H1 (cell line): ENCODE measurements at regions not wholly inside any gene's neighbourhood (a gene's known extent, or its start where the extent isn't known, plus 50 kb on each side); places are given as distances from the start of the nearest gene placed in this dataset.

Experiments used
- CTCF ChIA-PET: fragments of 300-600 bp; sonication (Branson Sonifier 250); formaldehyde crosslinking; loops from one replicate; lab custom pipeline; 2021; ENCODE audit not compliant: partially characterized antibody; lab: Charles Lee
- POLR2A ChIA-PET: fragments of 300-600 bp; sonication (Branson Sonifier 250); formaldehyde crosslinking; loops from one replicate; lab custom pipeline; 2021; ENCODE audit warnings: inconsistent platforms; ENCODE audit not compliant: partially characterized antibody; lab: Charles Lee
- DNase-seq, 2 experiments: peaks; one replicate each; pipeline versions ENCODE4 v3.0.0 to v3.0.0-alpha.2; 2010 to 2022; ENCODE audit warnings: low spot score in 2 of 2, low read depth in 1 of 2, mixed read lengths in 1 of 2
- FAIRE-seq: peaks from 2 replicates; lab custom pipeline; 2011; peaks lifted over from hg19 to GRCh38; lab: Jason Lieb, UNC
- H2AFZ ChIP-seq: 2 replicates; pipeline ENCODE4 v1.8.1; 2012; ENCODE audit warnings: low read length, inconsistent platforms
- H2AK5ac ChIP-seq: 2 replicates; pipeline ENCODE4 v1.6.1; 2013; ENCODE audit warnings: low read depth, low read length
- H2BK120ac ChIP-seq: replicated peaks from 2 replicates; pipeline ENCODE3; 2013; ENCODE audit warnings: low read depth, low read length, inconsistent platforms
- H2BK12ac ChIP-seq: 2 replicates; pipeline ENCODE4 v1.6.1; 2013; ENCODE audit warnings: low read depth, low read length
- H2BK15ac ChIP-seq: 2 replicates; pipeline ENCODE4 v1.6.1; 2013; ENCODE audit warnings: low read length
- H2BK20ac ChIP-seq: 2 replicates; pipeline ENCODE4 v1.6.1; 2013; ENCODE audit warnings: low read length
- H2BK5ac ChIP-seq: 2 replicates; pipeline ENCODE4 v1.6.1; 2013; ENCODE audit warnings: low read depth, low read length
- H3K14ac ChIP-seq: 2 replicates; pipeline ENCODE4 v1.6.1; 2013; ENCODE audit warnings: inconsistent platforms; ENCODE audit not compliant: insufficient read length
- H3K18ac ChIP-seq: 2 replicates; pipeline ENCODE4 v1.6.1; 2013; ENCODE audit warnings: low read length; ENCODE audit errors: extremely low read depth
- H3K23ac ChIP-seq: 2 replicates; pipeline ENCODE4 v1.6.1; 2013; ENCODE audit warnings: inconsistent platforms; ENCODE audit not compliant: insufficient read length
- H3K23me2 ChIP-seq: 2 replicates; pipeline ENCODE4 v1.6.1; 2013; ENCODE audit warnings: low read depth, low read length
- H3K27ac ChIP-seq: 2 replicates; pipeline ENCODE4 v1.6.1; 2011; ENCODE audit warnings: low read depth, low read length, inconsistent platforms
- H3K27me3 ChIP-seq, 4 experiments: replicated peaks in 1 of 4; 1 replicate in 1 of 4; 2 replicates in 3 of 4; pipeline versions ENCODE4 v1.6.1 to v1.8.1; 2011 to 2013; ENCODE audit warnings: low read length in 3 of 4, mild to moderate bottlenecking in 3 of 4, inconsistent platforms in 2 of 4, mixed read lengths in 2 of 4, moderate library complexity in 1 of 4; ENCODE audit not compliant: control insufficient read depth in 3 of 4, insufficient read depth in 3 of 4; ENCODE audit errors: extremely low read depth in 1 of 4
- H3K36me3 ChIP-seq, 4 experiments: 2 replicates each; pipeline versions ENCODE4 v1.6.1 to v1.8.1; 2011 to 2013; ENCODE audit warnings: mild to moderate bottlenecking in 4 of 4, low read length in 3 of 4, moderate library complexity in 2 of 4, control low read depth in 1 of 4, inconsistent platforms in 1 of 4; ENCODE audit not compliant: insufficient read depth in 4 of 4, control insufficient read depth in 2 of 4
- H3K4ac ChIP-seq: replicated peaks from 2 replicates; pipeline ENCODE3; 2013; ENCODE audit warnings: low read length, low read depth, mixed read lengths, inconsistent platforms; ENCODE audit not compliant: insufficient read length
- H3K4me1 ChIP-seq, 4 experiments: replicated peaks in 1 of 4; 1 replicate in 1 of 4; 2 replicates in 3 of 4; pipeline versions ENCODE4 v1.6.1 to v1.8.1; 2011 to 2013; ENCODE audit warnings: low read length in 3 of 4, inconsistent platforms in 2 of 4, mixed read lengths in 1 of 4; ENCODE audit not compliant: insufficient read depth in 4 of 4, control insufficient read depth in 3 of 4
- H3K4me2 ChIP-seq, 2 experiments: 2 replicates each; pipeline versions ENCODE4 v1.6.1 to v1.8.1; 2011 to 2013; ENCODE audit warnings: low read depth in 2 of 2, low read length in 2 of 2, control low read depth in 1 of 2, inconsistent platforms in 1 of 2, mild to moderate bottlenecking in 1 of 2; ENCODE audit not compliant: insufficient read depth in 1 of 2
- H3K4me3 ChIP-seq, 4 experiments: fragments of 200-600, 300-600 bp in 1 of 4; sonication (generic), shearing (Covaris generic), sonication (Bioruptor Twin) in 1 of 4; 2 replicates each; pipeline versions ENCODE4 v1.5.1 to v1.8.1; 2011 to 2016; ENCODE audit warnings: low read length in 4 of 4, low read depth in 3 of 4, control low read depth in 2 of 4, inconsistent platforms in 2 of 4, mild to moderate bottlenecking in 2 of 4, mixed read lengths in 1 of 4, moderate library complexity in 1 of 4; ENCODE audit not compliant: insufficient read depth in 2 of 4; ENCODE audit errors: extremely low read depth in 1 of 4
- H3K56ac ChIP-seq: replicated peaks from 2 replicates; pipeline ENCODE3; 2013; ENCODE audit warnings: low read depth, mild to moderate bottlenecking, mixed read lengths, low read length, inconsistent platforms; ENCODE audit not compliant: insufficient read length
- H3K79me1 ChIP-seq: 2 replicates; pipeline ENCODE4 v1.6.1; 2013; ENCODE audit warnings: low read depth, low read length, control low read depth
- H3K79me2 ChIP-seq, 2 experiments: 2 replicates each; pipeline versions ENCODE4 v1.6.1 to v1.8.1; 2012 to 2013; ENCODE audit warnings: low read length in 2 of 2, mild to moderate bottlenecking in 2 of 2, inconsistent platforms in 1 of 2; ENCODE audit not compliant: insufficient read depth in 2 of 2, control insufficient read depth in 1 of 2
- H3K9ac ChIP-seq, 4 experiments: replicated peaks in 1 of 4; 1 replicate in 1 of 4; 2 replicates in 3 of 4; pipeline versions ENCODE4 v1.6.1 to v1.8.1; 2011 to 2013; ENCODE audit warnings: low read depth in 3 of 4, low read length in 3 of 4, control low read depth in 2 of 4, mild to moderate bottlenecking in 2 of 4, moderate library complexity in 2 of 4, inconsistent platforms in 1 of 4; ENCODE audit errors: extremely low read depth in 1 of 4
- H3K9me3 ChIP-seq, 2 experiments: 2 replicates each; pipeline versions ENCODE4 v1.6.1 to v1.8.1; 2012 to 2013; ENCODE audit warnings: mild to moderate bottlenecking in 2 of 2, moderate library complexity in 2 of 2, control low read depth in 1 of 2, inconsistent platforms in 1 of 2, low read depth in 1 of 2, low read length in 1 of 2, mixed read lengths in 1 of 2; ENCODE audit not compliant: insufficient read depth in 2 of 2
- H4K20me1 ChIP-seq, 2 experiments: replicated peaks in 1 of 2; 2 replicates each; pipeline versions ENCODE3 to v1.8.1; 2011 to 2013; ENCODE audit warnings: inconsistent platforms in 2 of 2, low read length in 2 of 2, mild to moderate bottlenecking in 1 of 2; ENCODE audit not compliant: insufficient read depth in 2 of 2, control insufficient read depth in 1 of 2
- H4K5ac ChIP-seq: 2 replicates; pipeline ENCODE4 v1.6.1; 2013; ENCODE audit warnings: low read length, low read depth, mixed read lengths, inconsistent platforms; ENCODE audit not compliant: insufficient read length
- H4K8ac ChIP-seq: 2 replicates; pipeline ENCODE4 v1.8.0; 2013; ENCODE audit warnings: mild to moderate bottlenecking, moderate library complexity, low read length, inconsistent platforms; ENCODE audit not compliant: insufficient read depth; ENCODE audit errors: extremely low read depth
- H4K91ac ChIP-seq: replicated peaks from 2 replicates; pipeline ENCODE3; 2013; ENCODE audit warnings: low read length, mixed read lengths, inconsistent platforms; ENCODE audit not compliant: insufficient read length
- CBX5 ChIP-seq: fragments of 300-800, 300-1000 bp; sonication (generic); IDR thresholded peaks from 2 replicates; pipeline ENCODE4 v1.7.1; 2016; ENCODE audit warnings: antibody characterized with exemption, low read length, low read depth
- CHD2 ChIP-seq: IDR thresholded peaks from 2 replicates; pipeline ENCODE4 v1.6.1; 2012; ENCODE audit warnings: low read length, improper control_type of control experiment
- E2F6 ChIP-seq: IDR thresholded peaks from 2 replicates; pipeline ENCODE4 v1.6.1; 2012; ENCODE audit warnings: inconsistent platforms
- GABPA ChIP-seq: IDR thresholded peaks from 2 replicates; pipeline ENCODE4 v1.6.1; 2011; ENCODE audit warnings: mild to moderate bottlenecking, low read length, moderate library complexity, borderline replicate concordance; ENCODE audit not compliant: insufficient read depth
- RBBP5 ChIP-seq: IDR thresholded peaks from 2 replicates; pipeline ENCODE4 v1.7.1; 2012; ENCODE audit warnings: low read depth, mild to moderate bottlenecking, inconsistent platforms, low read length, moderate library complexity, borderline replicate concordance
- WGBS, 2 experiments: shearing (Covaris generic) in 1 of 2; methylation state at CpG; one replicate each; pipeline versions ENCODE4 v1.1.6 to v1.1.7; 2013 to 2015; ENCODE audit warnings: low lambda C conversion rate in 2 of 2, mixed read lengths in 2 of 2, inconsistent platforms in 1 of 2, low coverage in 1 of 2, missing lambda C conversion rate in 1 of 2; ENCODE audit not compliant: insufficient replicate concordance in 2 of 2, insufficient coverage in 1 of 2, insufficient read length in 1 of 2; ENCODE audit errors: extremely low coverage in 1 of 2, missing lambda C conversion rate in 1 of 2; 5-methylcytosine and 5-hydroxymethylcytosine counted together
- TF ChIP-seq, protein P1 (sequence below): IDR thresholded peaks from 2 replicates; pipeline ENCODE4 v1.6.1; 2012; ENCODE audit warnings: inconsistent platforms
- TF ChIP-seq, protein P2 (sequence below), 3 experiments: IDR thresholded peaks; 1 replicate in 2 of 3; 2 replicates in 1 of 3; pipeline versions ENCODE4 v1.5.1 to v1.6.1; 2011; ENCODE audit warnings: low read length in 3 of 3, mild to moderate bottlenecking in 3 of 3, inconsistent platforms in 2 of 3, low read depth in 1 of 3, moderate library complexity in 1 of 3; ENCODE audit not compliant: insufficient read depth in 1 of 3; ENCODE audit errors: control extremely low read depth in 1 of 3
- TF ChIP-seq, protein P3 (sequence below): IDR thresholded peaks from 2 replicates; pipeline ENCODE4 v1.6.1; 2012; ENCODE audit warnings: low read length, inconsistent platforms

- Histone ChIP-seq H3K79me1 (no peaks in the 10 kb centered on the region), H2BK15ac (no peak overlapping the region), H3K36me3 (no peaks in the 10 kb centered on the region), H3K9ac (no peak overlapping the region), H3K27me3 (no peaks in the 10 kb centered on the region), H3K27ac (no peak overlapping the region), H4K20me1 (no peaks in the 10 kb centered on the region), H4K91ac (no peak overlapping the region), H3K23me2 (no peaks in the 10 kb centered on the region; the same call in 1 of the 2 replicates), H2BK20ac (no peak overlapping the region), H2AFZ (no peak overlapping the region), H2BK12ac (no peak overlapping the region), H3K18ac (no peak overlapping the region), H3K56ac (no peak overlapping the region), H3K4me2 (no peak overlapping the region), H3K79me2 (no peaks in the 10 kb centered on the region), H3K4ac (no peak overlapping the region), H2AK5ac (no peak overlapping the region), H3K23ac (no peak overlapping the region), H2BK120ac (no peak overlapping the region), H4K5ac (no peak overlapping the region), H3K9me3 (peaks cover 4 to 7% of the 10 kb centered on the region in 2 experiments; a peak in 1 of 4 replicates), H3K4me1 (no peaks in the 10 kb centered on the region), H3K14ac (no peak overlapping the region), H4K8ac (no peak overlapping the region), H3K4me3 (no peak overlapping the region), H2BK5ac (no peak overlapping the region)
- no peak for TF ChIP-seq CBX5
- no peak for TF ChIP-seq CHD2
- TF ChIP-seq, protein P1, sequence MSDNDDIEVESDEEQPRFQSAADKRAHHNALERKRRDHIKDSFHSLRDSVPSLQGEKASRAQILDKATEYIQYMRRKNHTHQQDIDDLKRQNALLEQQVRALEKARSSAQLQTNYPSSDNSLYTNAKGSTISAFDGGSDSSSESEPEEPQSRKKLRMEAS = no peak
- TF ChIP-seq, protein P2, sequence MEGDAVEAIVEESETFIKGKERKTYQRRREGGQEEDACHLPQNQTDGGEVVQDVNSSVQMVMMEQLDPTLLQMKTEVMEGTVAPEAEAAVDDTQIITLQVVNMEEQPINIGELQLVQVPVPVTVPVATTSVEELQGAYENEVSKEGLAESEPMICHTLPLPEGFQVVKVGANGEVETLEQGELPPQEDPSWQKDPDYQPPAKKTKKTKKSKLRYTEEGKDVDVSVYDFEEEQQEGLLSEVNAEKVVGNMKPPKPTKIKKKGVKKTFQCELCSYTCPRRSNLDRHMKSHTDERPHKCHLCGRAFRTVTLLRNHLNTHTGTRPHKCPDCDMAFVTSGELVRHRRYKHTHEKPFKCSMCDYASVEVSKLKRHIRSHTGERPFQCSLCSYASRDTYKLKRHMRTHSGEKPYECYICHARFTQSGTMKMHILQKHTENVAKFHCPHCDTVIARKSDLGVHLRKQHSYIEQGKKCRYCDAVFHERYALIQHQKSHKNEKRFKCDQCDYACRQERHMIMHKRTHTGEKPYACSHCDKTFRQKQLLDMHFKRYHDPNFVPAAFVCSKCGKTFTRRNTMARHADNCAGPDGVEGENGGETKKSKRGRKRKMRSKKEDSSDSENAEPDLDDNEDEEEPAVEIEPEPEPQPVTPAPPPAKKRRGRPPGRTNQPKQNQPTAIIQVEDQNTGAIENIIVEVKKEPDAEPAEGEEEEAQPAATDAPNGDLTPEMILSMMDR (IDR thresholded peaks at IDR 0.05; ENCODE audit: control extremely low read depth in 1 of 3, insufficient read depth in 1 of 3, low read depth in 1 of 3, low read length in 3 of 3) = no peak
- no peak for TF ChIP-seq E2F6
- TF ChIP-seq, protein P3, sequence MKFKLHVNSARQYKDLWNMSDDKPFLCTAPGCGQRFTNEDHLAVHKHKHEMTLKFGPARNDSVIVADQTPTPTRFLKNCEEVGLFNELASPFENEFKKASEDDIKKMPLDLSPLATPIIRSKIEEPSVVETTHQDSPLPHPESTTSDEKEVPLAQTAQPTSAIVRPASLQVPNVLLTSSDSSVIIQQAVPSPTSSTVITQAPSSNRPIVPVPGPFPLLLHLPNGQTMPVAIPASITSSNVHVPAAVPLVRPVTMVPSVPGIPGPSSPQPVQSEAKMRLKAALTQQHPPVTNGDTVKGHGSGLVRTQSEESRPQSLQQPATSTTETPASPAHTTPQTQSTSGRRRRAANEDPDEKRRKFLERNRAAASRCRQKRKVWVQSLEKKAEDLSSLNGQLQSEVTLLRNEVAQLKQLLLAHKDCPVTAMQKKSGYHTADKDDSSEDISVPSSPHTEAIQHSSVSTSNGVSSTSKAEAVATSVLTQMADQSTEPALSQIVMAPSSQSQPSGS = no peak
- no peak for TF ChIP-seq GABPA
- no peak for TF ChIP-seq RBBP5
- DNase-seq = no peak
- ChIA-PET POLR2A (no interaction called here), CTCF (no interaction called here)
- 81% methylated on average over 1 of the region's 1 CpG; no CpG with 5 or more reads in 1 of the 2 experiments for WGBS, 2 experiments
- no peak for FAIRE-seq
These were observed 487.3 kb upstream of the KIF2B start for GRCh38 chr17:53335443-53335842.
